ENCODE measurements at regions not wholly inside any gene's neighbourhood (a gene's known extent, or its start where the extent isn't known, plus 50 kb on each side); places are given as distances from the start of the nearest gene placed in this dataset.

GRCh38 chr2:195049372-195050031, 607.5 kb upstream of the SLC39A10 start:
- TF ChIP-seq USF1 (IDR thresholded peaks at IDR 0.05; ENCODE audit: borderline replicate concordance, low read depth) = no peak
- no peak for TF ChIP-seq CTCF (IDR thresholded peaks at IDR 0.05)
- TF ChIP-seq RAD21 (IDR thresholded peaks at IDR 0.05; ENCODE audit: low read length) = no peak
- TF ChIP-seq POLR2AphosphoS5 (IDR thresholded peaks at IDR 0.05; ENCODE audit: low read depth, low read length) = no peak
- TF ChIP-seq MAX (IDR thresholded peaks at IDR 0.05; ENCODE audit: low read depth) = no peak
- TF ChIP-seq RFX5 (IDR thresholded peaks at IDR 0.05; ENCODE audit: low read length) = no peak
- TF ChIP-seq ELF1 (IDR thresholded peaks at IDR 0.05) = no peak
- no peak for TF ChIP-seq NFIC (IDR thresholded peaks at IDR 0.05; ENCODE audit: borderline replicate concordance)
- no peak for TF ChIP-seq TAF1 (IDR thresholded peaks at IDR 0.05; ENCODE audit: borderline replicate concordance, low read depth, low read length)
- TF ChIP-seq NRF1 (IDR thresholded peaks at IDR 0.05; ENCODE audit: low read depth, low read length) = no peak
- no peak for TF ChIP-seq RCOR1 (IDR thresholded peaks at IDR 0.05; ENCODE audit: low read length)
- TF ChIP-seq FOXJ3 (CRISPR knock-in tag; IDR thresholded peaks at IDR 0.05) = no peak
- no peak for TF ChIP-seq SIN3A (IDR thresholded peaks at IDR 0.05; ENCODE audit: borderline replicate concordance, low read depth, low read length)
